PC-3 (cell line): ENCODE measurements at regions not wholly inside any gene's neighbourhood (a gene's known extent, or its start where the extent isn't known, plus 50 kb on each side); places are given as distances from the start of the nearest gene placed in this dataset.

Source experiments
- ATAC-seq: fragments of 200-7000 bp; cut with Tn5 transposase; 2 replicates; pipeline ENCODE4 v1.9.1; 2020; ENCODE audit warnings: mild to moderate bottlenecking, moderate library complexity
- BruUV-seq: library from RNA; stranded (reverse); fragments of 400-500 nt; replicated peaks from 2 replicates; lab custom pipeline; 2021; lab: Mats Ljungman, UMichigan
- CTCF ChIA-PET: fragments of 300-600 bp; sonication (Branson Sonifier 250); formaldehyde crosslinking; loops from one replicate; lab custom pipeline; 2022; ENCODE audit warnings: antibody characterized with exemption; lab: Charles Lee
- POLR2A ChIA-PET: fragments of 300-600 bp; sonication (Branson Sonifier 250); formaldehyde crosslinking; loops from one replicate; lab custom pipeline; 2022; ENCODE audit warnings: antibody characterized with exemption; ENCODE audit not compliant: unreplicated experiment; lab: Charles Lee
- DNase-seq: peaks from one replicate; pipeline ENCODE4 v3.0.0-alpha.2; 2015
- H2AFZ ChIP-seq: fragments of 300-600 bp; sonication (generic); 2 replicates; pipeline ENCODE4 v1.6.0; 2016; ENCODE audit warnings: antibody characterized with exemption, low read length
- H3F3A ChIP-seq: fragments of 300-600 bp; sonication (generic); one replicate; pipeline ENCODE4 v1.6.0; 2017; ENCODE audit warnings: antibody characterized with exemption, low read length, control low read depth, mild to moderate bottlenecking; ENCODE audit not compliant: unreplicated experiment
- H3K27ac ChIP-seq: fragments of 300-600 bp; sonication (generic); 2 replicates; pipeline ENCODE4 v1.5.1; 2016; ENCODE audit warnings: mild to moderate bottlenecking, low read length
- H3K27me3 ChIP-seq: fragments of 300-600 bp; sonication (generic); 2 replicates; pipeline ENCODE4 v1.6.1; 2016; ENCODE audit warnings: low read length, mixed read lengths
- H3K36me3 ChIP-seq: fragments of 300-600 bp; sonication (generic); 2 replicates; pipeline ENCODE4 v1.6.1; 2016; ENCODE audit warnings: low read depth, mixed run types, low read length, mixed read lengths
- H3K4me1 ChIP-seq: fragments of 300-600 bp; sonication (generic); 2 replicates; pipeline ENCODE4 v1.5.1; 2016; ENCODE audit warnings: low read length; ENCODE audit not compliant: insufficient read depth
- H3K4me2 ChIP-seq: fragments of 300-600 bp; sonication (generic); 2 replicates; pipeline ENCODE4 v1.6.0; 2016; ENCODE audit warnings: low read length
- H3K4me3 ChIP-seq: fragments of 300-600 bp; sonication (generic); 2 replicates; pipeline ENCODE4 v1.5.1; 2016; ENCODE audit warnings: mild to moderate bottlenecking, low read length, mixed read lengths
- H3K79me2 ChIP-seq: fragments of 300-600 bp; sonication (generic); 2 replicates; pipeline ENCODE4 v1.6.1; 2017; ENCODE audit warnings: low read length, mixed read lengths
- H3K9ac ChIP-seq: fragments of 300-600 bp; sonication (generic); 2 replicates; pipeline ENCODE4 v1.6.0; 2016; ENCODE audit warnings: mild to moderate bottlenecking, low read length
- H3K9me2 ChIP-seq: fragments of 300-600 bp; sonication (generic); replicated peaks from 2 replicates; pipeline ENCODE4 v1.6.1; 2016; ENCODE audit warnings: mixed run types, low read length, mixed read lengths
- H3K9me3 ChIP-seq: fragments of 300-600 bp; sonication (generic); 2 replicates; pipeline ENCODE4 v1.6.1; 2016; ENCODE audit warnings: low read length, mixed read lengths
- H4K20me1 ChIP-seq: fragments of 300-600 bp; sonication (generic); 2 replicates; pipeline ENCODE4 v1.6.1; 2016; ENCODE audit warnings: low read length, mixed read lengths
- CTCF ChIP-seq: fragments of 300-600 bp; sonication (generic); conservative IDR thresholded peaks from 2 replicates; pipeline ENCODE4 v1.5.1; 2017; ENCODE audit warnings: antibody characterized with exemption, low read depth, mild to moderate bottlenecking, low read length
- EZH2 ChIP-seq: fragments of 300-600 bp; sonication (generic); IDR thresholded peaks from one replicate; pipeline ENCODE4 v1.6.1; 2017; ENCODE audit warnings: antibody characterized with exemption, mild to moderate bottlenecking, low read length; ENCODE audit not compliant: unreplicated experiment
- EZH2phosphoT487 ChIP-seq: fragments of 300-600 bp; sonication (generic); IDR thresholded peaks from 2 replicates; pipeline ENCODE4 v1.6.1; 2018; ENCODE audit warnings: mild to moderate bottlenecking, antibody characterized with exemption, low read length, borderline replicate concordance
- intact Hi-C: fragments of 100-400 bp; cut with micrococcal nuclease; formaldehyde crosslinking; loops from 2 replicates; pipeline ENCODE4 v1.9.0; 2023

GRCh38 chr17:11031787-11032186, 193.9 kb upstream of the PIRT start:
- H3K27me3 ChIP-seq: no peaks in the 10 kb centered on the region
- intact Hi-C loops: no loop called here
- DNase-seq: no peak
- no peaks in the 10 kb centered on the region for H3K4me1 ChIP-seq
- no peaks in the 10 kb centered on the region for H3K9me3 ChIP-seq
- ATAC-seq: no peak
- TF ChIP-seq EZH2phosphoT487: no peak
- no peak for TF ChIP-seq EZH2
- no peaks in the 10 kb centered on the region for H3K36me3 ChIP-seq
- CTCF ChIA-PET: no interaction called here
- no peaks in the 10 kb centered on the region for H3K9me2 ChIP-seq
- H4K20me1 ChIP-seq: no peaks in the 10 kb centered on the region
- no peak overlapping the region for H3K9ac ChIP-seq
- no TSS peak for BruUV-seq
- no peak overlapping the region for H3K4me2 ChIP-seq
- H3K4me3 ChIP-seq: no peak overlapping the region
- H2AFZ ChIP-seq: no peak overlapping the region
- no peaks in the 10 kb centered on the region for H3F3A ChIP-seq
- H3K27ac ChIP-seq: no peak overlapping the region
- H3K79me2 ChIP-seq: no peaks in the 10 kb centered on the region
- POLR2A ChIA-PET: no interaction called here

GRCh38 chr17:11029791-11030190, 191.9 kb upstream of the PIRT start:
- intact Hi-C loops: no loop called here
- H3K27ac ChIP-seq: no peak overlapping the region
- H2AFZ ChIP-seq: no peak overlapping the region
- no peak overlapping the region for H3K9ac ChIP-seq
- TF ChIP-seq CTCF: no peak
- ATAC-seq (no peak), DNase-seq (no peak)
- H3K9me2 ChIP-seq: no peaks in the 10 kb centered on the region
- CTCF ChIA-PET: no interaction called here
- no TSS peak for BruUV-seq
- H3K4me1 ChIP-seq: no peaks in the 10 kb centered on the region
- H3F3A ChIP-seq: no peaks in the 10 kb centered on the region
- no peak overlapping the region for H3K4me2 ChIP-seq
- no peaks in the 10 kb centered on the region for H3K79me2 ChIP-seq
- no peaks in the 10 kb centered on the region for H3K9me3 ChIP-seq
- no peaks in the 10 kb centered on the region for H3K36me3 ChIP-seq
- H3K4me3 ChIP-seq: no peak overlapping the region
- no peaks in the 10 kb centered on the region for H3K27me3 ChIP-seq
- H4K20me1 ChIP-seq: no peaks in the 10 kb centered on the region
- POLR2A ChIA-PET: no interaction called here

GRCh38 chr17:11028349-11028748, 190.5 kb upstream of the PIRT start:
- ATAC-seq: no peak
- Histone ChIP-seq H3K27ac (no peak overlapping the region), H3K9me2 (no peaks in the 10 kb centered on the region), H3K4me1 (no peaks in the 10 kb centered on the region), H3F3A (no peaks in the 10 kb centered on the region), H2AFZ (no peak overlapping the region), H4K20me1 (no peaks in the 10 kb centered on the region), H3K4me2 (no peak overlapping the region), H3K79me2 (no peaks in the 10 kb centered on the region), H3K36me3 (no peaks in the 10 kb centered on the region), H3K4me3 (no peak overlapping the region), H3K9me3 (no peaks in the 10 kb centered on the region), H3K9ac (no peak overlapping the region), H3K27me3 (no peaks in the 10 kb centered on the region)
- DNase-seq: no peak
- POLR2A ChIA-PET: no interaction called here
- TF ChIP-seq EZH2phosphoT487 (no peak), EZH2 (no peak), CTCF (no peak)
- intact Hi-C loops: no loop called here
- CTCF ChIA-PET: no interaction called here
- BruUV-seq: no TSS peak
